AG09319 (cell line): ENCODE measurements at regions not wholly inside any gene's neighbourhood (a gene's known extent, or its start where the extent isn't known, plus 50 kb on each side); places are given as distances from the start of the nearest gene placed in this dataset.
"Not testable (repeated sequence)": the region's sequence is repeated elsewhere in the genome, so short reads cannot be mapped to it uniquely, and the experiment has no call there.

Experiments used
- DNase-seq: peaks from one replicate; pipeline ENCODE4 v3.0.0-alpha.2; 2010; ENCODE audit warnings: low read depth; ENCODE audit errors: extremely low read depth
- CTCF ChIP-seq: IDR thresholded peaks from 2 replicates; pipeline ENCODE4 v1.5.1; 2011; ENCODE audit warnings: low read depth, mild to moderate bottlenecking, inconsistent platforms, low read length, moderate library complexity

DNA sequence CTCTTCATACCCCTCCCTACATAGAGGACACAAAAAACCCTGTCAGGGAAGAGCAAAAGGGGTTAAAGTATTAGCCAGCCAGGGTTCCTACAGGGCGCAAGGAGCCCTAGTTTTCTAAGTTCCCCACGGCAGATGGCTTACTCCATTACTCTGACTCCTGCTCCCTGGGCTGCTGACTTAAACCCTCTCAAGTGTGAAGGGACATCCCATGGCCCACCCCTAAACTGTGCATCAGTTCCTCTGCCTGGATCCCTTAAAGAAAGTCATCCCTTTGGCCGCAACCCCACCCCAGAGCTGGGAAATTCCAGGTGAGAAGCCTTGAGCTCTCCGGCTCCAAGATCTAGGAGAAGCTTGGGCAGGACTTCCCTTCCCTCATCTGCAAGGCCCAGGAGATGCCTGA lies 236.0 kb downstream of the TOMM20 start:
- no peak for DNase-seq
- no peak for TF ChIP-seq CTCF

- no peak for DNase-seq
These were observed 237.2 kb downstream of the TOMM20 start for GRCh38 chr1:234891427-234891826.

GRCh38 chr1:234889643-234890042 lies 239.0 kb downstream of the TOMM20 start:
- TF ChIP-seq CTCF = no peak
- no peak for DNase-seq

More at GRCh38 chr1:234891427-234891826, 237.2 kb downstream of the TOMM20 start:
- no peak for TF ChIP-seq CTCF

GRCh38 chr1:234888247-234888646 lies 240.4 kb downstream of the TOMM20 start:
- not testable (repeated sequence) for DNase-seq

- TF ChIP-seq CTCF = no peak
- no peak for DNase-seq
These were observed 241.4 kb downstream of the TOMM20 start for GRCh38 chr1:234887016-234887900.

- no peak for TF ChIP-seq CTCF
- DNase-seq = no peak
These were observed 242.3 kb downstream of the TOMM20 start for GRCh38 chr1:234886081-234886984.

DNA sequence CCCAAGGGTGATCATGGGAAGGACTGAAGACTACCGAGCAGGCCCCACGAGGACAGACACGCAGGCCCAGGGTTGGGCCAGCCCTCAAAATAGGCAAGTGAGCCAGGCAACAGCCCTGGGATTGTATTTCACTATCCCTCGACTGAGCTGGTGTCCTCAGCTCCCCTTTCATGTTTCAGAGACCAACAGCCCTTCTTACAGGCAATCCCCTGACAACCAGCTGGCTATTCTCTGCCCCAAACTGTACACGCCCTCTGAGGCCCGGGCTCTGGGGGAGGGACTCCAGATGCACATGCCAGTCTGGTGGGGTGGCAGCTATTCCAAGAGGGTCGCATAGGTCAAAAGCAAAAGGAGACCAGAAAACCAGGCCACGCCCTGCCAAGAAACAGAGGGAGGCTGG lies 243.0 kb downstream of the TOMM20 start:
- TF ChIP-seq CTCF = no peak
- no peak for DNase-seq
